ENCODE measurements at regions not wholly inside any gene's neighbourhood (a gene's known extent, or its start where the extent isn't known, plus 50 kb on each side); places are given as distances from the start of the nearest gene placed in this dataset.

- POLR2A ChIA-PET = no interaction called here
- CTCF ChIA-PET = no interaction called here
- DNase-seq (ENCODE audit: extremely low spot score) = no peak
- TF ChIP-seq CTCF (IDR thresholded peaks at IDR 0.05; ENCODE audit: control extremely low read depth, extremely low read depth, low read depth, missing control alignments) = no peak
These were observed 223.4 kb upstream of the TNRC6C start for GRCh38 chr17:77735081-77735565.

DNA sequence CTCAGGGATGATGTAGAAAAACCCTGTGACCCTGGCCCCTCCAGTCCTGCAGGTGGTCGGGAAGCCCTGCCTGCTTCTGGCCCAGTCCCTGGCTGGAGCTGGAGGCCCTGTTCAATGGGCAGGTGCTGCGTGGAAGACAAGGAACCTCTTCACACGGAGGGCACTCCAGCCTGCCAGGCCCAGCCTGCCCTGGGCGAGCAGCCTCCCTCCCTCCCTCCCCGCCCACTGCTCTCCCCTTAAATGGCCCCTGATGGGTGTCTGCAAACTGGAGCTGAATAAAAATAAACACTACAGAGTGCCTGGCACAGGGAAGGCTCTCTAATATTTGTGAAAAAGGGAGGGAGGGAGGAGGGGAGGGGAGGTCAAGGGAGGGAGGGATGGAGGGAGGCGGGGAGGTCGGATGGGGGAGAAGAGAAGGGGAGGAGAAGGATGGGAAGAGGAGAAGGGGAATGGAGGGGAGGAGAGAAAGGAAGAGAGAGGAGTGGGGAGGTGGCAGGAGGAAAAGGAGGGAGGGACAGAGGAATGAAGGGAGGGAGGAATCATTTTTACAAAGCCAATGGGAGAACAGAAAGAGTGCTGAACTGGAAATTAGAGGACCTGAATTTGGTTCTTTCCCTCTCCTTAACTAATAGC is 222.8 kb upstream of the TNRC6C start:
- POLR2A ChIA-PET = no interaction called here
- CTCF ChIA-PET = no interaction called here
- no peak for TF ChIP-seq CTCF (IDR thresholded peaks at IDR 0.05; ENCODE audit: control extremely low read depth, extremely low read depth, low read depth, missing control alignments)
- no peak for DNase-seq (ENCODE audit: extremely low spot score)

- CTCF ChIA-PET = no interaction called here
- no peak for DNase-seq (ENCODE audit: extremely low spot score)
- POLR2A ChIA-PET = no interaction called here
- no peak for TF ChIP-seq CTCF (IDR thresholded peaks at IDR 0.05; ENCODE audit: control extremely low read depth, extremely low read depth, low read depth, missing control alignments)
These were observed 222.3 kb upstream of the TNRC6C start for GRCh38 chr17:77736199-77736585.

GRCh38 chr17:77736721-77737120 is 221.8 kb upstream of the TNRC6C start:
- ChIA-PET POLR2A (no interaction called here), CTCF (interaction anchor here (1.0 kb wide), 1 partner anchor 10 kb away, joined by 3 read pairs; no protein-coding TSS in a partner anchor)
- TF ChIP-seq CTCF (IDR thresholded peaks at IDR 0.05; ENCODE audit: control extremely low read depth, extremely low read depth, low read depth, missing control alignments) = no peak
- DNase-seq (ENCODE audit: extremely low spot score) = no peak

DNA sequence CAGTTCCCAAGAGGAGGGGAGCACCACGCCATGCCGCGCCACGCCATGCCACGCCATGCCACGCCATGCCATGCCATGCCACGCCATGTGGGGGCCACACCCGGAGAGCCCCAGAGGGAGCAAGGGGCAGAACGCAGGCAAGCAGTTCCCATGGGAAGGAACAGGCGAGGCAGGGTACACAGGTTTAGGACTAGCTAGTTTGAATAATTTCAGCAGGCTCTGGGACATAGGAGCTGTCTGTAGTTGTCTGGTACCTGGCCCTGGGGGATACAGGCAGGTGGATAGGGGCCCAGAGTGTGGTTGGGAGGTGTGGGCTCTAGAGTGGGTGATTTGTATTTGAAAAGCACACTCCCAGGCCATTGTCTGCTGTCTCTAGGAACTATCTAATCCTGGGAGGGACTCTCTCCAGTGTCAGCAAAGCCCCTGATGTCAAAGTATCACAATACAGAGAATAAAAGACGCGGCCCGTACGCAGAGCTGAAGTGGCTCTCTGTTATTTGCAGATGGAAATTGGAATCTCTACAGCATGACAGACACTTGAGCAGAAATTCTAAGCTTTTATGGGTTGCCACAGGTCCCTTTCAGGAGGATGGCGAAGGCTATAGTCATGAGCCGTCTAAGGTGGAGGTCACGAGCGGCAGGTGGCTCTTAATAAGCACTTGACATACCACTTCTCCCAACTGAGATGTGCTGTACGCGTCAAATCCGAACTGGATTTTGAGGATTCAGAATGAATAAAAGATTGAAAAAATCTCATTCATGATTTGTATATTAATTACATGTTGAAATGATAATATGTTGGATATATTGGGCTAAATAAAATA is 220.8 kb upstream of the TNRC6C start:
- DNase-seq (ENCODE audit: extremely low spot score) = no peak
- TF ChIP-seq CTCF (IDR thresholded peaks at IDR 0.05; ENCODE audit: control extremely low read depth, extremely low read depth, low read depth, missing control alignments) = no peak
- POLR2A ChIA-PET = no interaction called here
- CTCF ChIA-PET = interaction anchor here (1.0 kb wide), 1 partner anchor 9 kb away, joined by 3 read pairs; no protein-coding TSS in a partner anchor

DNA sequence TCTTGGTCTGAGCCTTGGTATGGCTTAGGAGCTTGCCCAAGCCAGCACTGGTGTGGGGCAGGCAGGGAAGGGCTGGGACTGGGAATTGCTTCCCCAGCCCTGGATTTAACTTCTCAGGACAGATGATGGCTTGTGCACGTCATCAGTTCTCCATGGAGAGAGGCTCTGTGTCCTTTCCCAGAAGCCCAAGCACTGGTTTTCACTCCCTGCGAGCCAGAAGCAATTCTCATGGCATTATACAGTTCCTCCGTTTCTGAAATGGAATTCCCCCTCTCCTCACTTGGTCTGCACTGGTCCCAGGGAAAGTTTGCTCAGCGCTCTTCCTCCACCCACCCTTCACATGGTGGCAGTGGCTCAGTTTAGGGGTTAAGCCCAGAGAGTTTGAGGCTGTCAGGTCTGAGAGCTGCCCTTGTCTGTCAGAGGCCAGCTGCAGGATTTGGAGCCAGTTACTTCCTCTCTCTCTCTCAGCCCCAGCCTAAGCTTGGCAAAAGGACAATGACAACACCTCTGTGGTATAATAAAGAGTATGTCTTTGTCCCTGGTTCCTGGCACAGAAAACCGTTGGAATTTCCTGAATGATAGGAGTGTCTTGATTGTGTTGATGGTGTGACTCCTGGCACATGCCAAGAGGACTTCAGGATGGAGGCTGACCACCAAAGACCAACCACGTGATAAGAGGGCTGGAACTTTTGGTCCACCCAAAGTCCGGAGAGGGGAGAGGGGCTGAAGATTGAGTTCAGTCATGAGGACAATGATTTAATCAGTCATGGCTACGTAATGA is 219.6 kb upstream of the TNRC6C start:
- ChIA-PET POLR2A (no interaction called here), CTCF (no interaction called here)
- no peak for TF ChIP-seq CTCF (IDR thresholded peaks at IDR 0.05; ENCODE audit: control extremely low read depth, extremely low read depth, low read depth, missing control alignments)
- no peak for DNase-seq (ENCODE audit: extremely low spot score)
